Heart right ventricle (tissue), 16 donors: ENCODE measurements at regions not wholly inside any gene's neighbourhood (a gene's known extent, or its start where the extent isn't known, plus 50 kb on each side); places are given as distances from the start of the nearest gene placed in this dataset.

ENCODE experiments used
- ATAC-seq, 8 donors: fragments of 200-7000 bp; cut with Tn5 transposase; one replicate each; pipeline ENCODE4 v1.9.1; 2020; ENCODE audit warnings: mild to moderate bottlenecking in 8 of 8, moderate library complexity in 8 of 8, moderate number of reproducible peaks in 1 of 8
- DNase-seq, 2 donors: peaks; one replicate each; pipeline ENCODE4 v3.0.0-alpha.2; 2020
- H3K27ac ChIP-seq, 10 donors: fragments of 200-600 bp; sonication (generic) in 2 of 10; one replicate each; pipeline versions ENCODE4 v1.5.0 to v1.8.0; 2020 to 2022; ENCODE audit warnings: mild to moderate bottlenecking in 3 of 10
- H3K27me3 ChIP-seq, 7 donors: fragments of 200-600 bp; one replicate each; pipeline ENCODE4 v1.8.0; 2021 to 2022; ENCODE audit warnings: mild to moderate bottlenecking in 2 of 7
- H3K36me3 ChIP-seq, 9 donors: fragments of 200-600 bp; sonication (generic) in 1 of 9; one replicate each; pipeline versions ENCODE4 v1.5.0 to v1.8.0; 2020 to 2022; ENCODE audit warnings: mild to moderate bottlenecking in 2 of 9
- H3K4me1 ChIP-seq, 9 donors: fragments of 200-600 bp; sonication (generic) in 1 of 9; one replicate each; pipeline versions ENCODE4 v1.5.0 to v1.8.0; 2020 to 2022; ENCODE audit warnings: mild to moderate bottlenecking in 4 of 9
- H3K4me3 ChIP-seq, 10 donors: fragments of 200-600 bp; sonication (generic) in 2 of 10; one replicate each; pipeline versions ENCODE4 v1.5.0 to v1.8.0; 2020 to 2022; ENCODE audit warnings: mild to moderate bottlenecking in 7 of 10, moderate library complexity in 2 of 10
- H3K9me3 ChIP-seq, 11 donors: fragments of 200-600 bp in 10 of 11; sonication (generic) in 2 of 11; one replicate each; pipeline versions ENCODE4 v1.5.0 to v1.8.0; 2013 to 2022; ENCODE audit warnings: mild to moderate bottlenecking in 2 of 11, control low read depth in 1 of 11, moderate library complexity in 1 of 11
- WGBS, 2 donors: extraction: QIAGEN DNeasy Blood & Tissue Kit; methylation state at CpG; one replicate each; pipeline ENCODE4 v1.1.7; 2013; ENCODE audit warnings: inconsistent platforms in 1 of 2; 5-methylcytosine and 5-hydroxymethylcytosine counted together
- intact Hi-C, 10 donors: fragments of 100-400 bp; cut with DNase I; formaldehyde crosslinking; loops; one replicate each; pipeline versions ENCODE4 v1.11.1 to v1.14.2; 2022
- TF ChIP-seq, protein P1 (sequence below), 9 donors: fragments of 200-600 bp; sonication (generic) in 2 of 9; IDR thresholded peaks; one replicate each; pipeline versions ENCODE4 v1.5.0 to v1.8.0; 2021 to 2022; ENCODE audit warnings: antibody characterized with exemption in 9 of 9, mild to moderate bottlenecking in 5 of 9, moderate library complexity in 1 of 9
- donor health status: Arrhythmogenic right ventricular cardiomyopathy.
- donor health status: ischemic (EF 13 %, LVEDD 7.1; RV severe dilation, severe dysfunction).
- donor health status: healthy with polysubstance abuse.
- donor health status: DM: no; HTN: yes; CAD: no.
- donor health status: DM: no; HTN: no; CAD: no.
- donor health status: ischemic (EF 25% LVEDD 6.9; RV normal size, moderate dysfunction).
- donor health status: ischemic (EF 25% LVEDD 5.7; RV mildly dilated, moderate dysfunction).
- donor health status: healthy.
- donor health status: DM: yes; HTN: yes; CAD: no.
- donor health status: Ischemic cardiomyopathy.
- donor health status: ischemic (EF 35%, LVEDD 5.7; RV mildly dilated, moderate dysfunction).
- donor health status: nonischemic (EF 11% LVEDD 7.7; RV severe dilation, severe dysfunction).
- donor health status: DM: yes; HTN: yes; CAD: no.
- donor health status: PGD.
- donor health status: ischemic (EF 29% LVEDD 5.4; RV normal size, mild dysfunction).
- donor health status: nonischemic (EF 23%, LVEDD 6.1; RV moderate dilation, normal function).

DNA sequence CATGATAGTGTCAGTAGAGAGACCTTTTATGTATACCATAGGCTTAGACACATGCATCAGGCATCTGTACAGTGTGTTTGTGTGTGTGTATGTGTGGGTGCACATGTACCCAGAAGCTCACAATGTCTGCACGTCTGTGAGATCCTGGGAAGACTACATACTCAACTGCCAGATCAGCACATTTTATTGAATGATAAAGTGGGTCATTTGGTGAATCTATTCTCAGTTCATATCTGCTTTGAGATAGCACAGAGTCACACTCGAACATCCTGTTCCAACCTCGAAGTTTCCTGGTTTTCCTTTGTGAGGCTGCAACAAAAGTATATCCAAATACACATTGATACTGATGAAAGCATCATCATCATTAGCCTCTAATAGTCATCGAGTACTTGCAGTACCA lies 63.6 kb downstream of the MAF start:
- no peak for DNase-seq
- no peak for ATAC-seq
- no peak overlapping the region for H3K27ac ChIP-seq
- no peaks in the 10 kb centered on the region for H3K9me3 ChIP-seq
- H3K4me3 ChIP-seq: no peak overlapping the region
- intact Hi-C loops: no loop called here
- 39 to 42% methylated on average over 4 of the region's 4 CpGs for WGBS, 2 donors
- H3K27me3 ChIP-seq: no peaks in the 10 kb centered on the region
- peaks cover 0 to 26% (median 5%) of the 10 kb centered on the region in 9 donors for H3K4me1 ChIP-seq
- TF ChIP-seq, protein P1, sequence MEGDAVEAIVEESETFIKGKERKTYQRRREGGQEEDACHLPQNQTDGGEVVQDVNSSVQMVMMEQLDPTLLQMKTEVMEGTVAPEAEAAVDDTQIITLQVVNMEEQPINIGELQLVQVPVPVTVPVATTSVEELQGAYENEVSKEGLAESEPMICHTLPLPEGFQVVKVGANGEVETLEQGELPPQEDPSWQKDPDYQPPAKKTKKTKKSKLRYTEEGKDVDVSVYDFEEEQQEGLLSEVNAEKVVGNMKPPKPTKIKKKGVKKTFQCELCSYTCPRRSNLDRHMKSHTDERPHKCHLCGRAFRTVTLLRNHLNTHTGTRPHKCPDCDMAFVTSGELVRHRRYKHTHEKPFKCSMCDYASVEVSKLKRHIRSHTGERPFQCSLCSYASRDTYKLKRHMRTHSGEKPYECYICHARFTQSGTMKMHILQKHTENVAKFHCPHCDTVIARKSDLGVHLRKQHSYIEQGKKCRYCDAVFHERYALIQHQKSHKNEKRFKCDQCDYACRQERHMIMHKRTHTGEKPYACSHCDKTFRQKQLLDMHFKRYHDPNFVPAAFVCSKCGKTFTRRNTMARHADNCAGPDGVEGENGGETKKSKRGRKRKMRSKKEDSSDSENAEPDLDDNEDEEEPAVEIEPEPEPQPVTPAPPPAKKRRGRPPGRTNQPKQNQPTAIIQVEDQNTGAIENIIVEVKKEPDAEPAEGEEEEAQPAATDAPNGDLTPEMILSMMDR (IDR thresholded peaks at IDR 0.05): no peak
- no peaks in the 10 kb centered on the region for H3K36me3 ChIP-seq

DNA sequence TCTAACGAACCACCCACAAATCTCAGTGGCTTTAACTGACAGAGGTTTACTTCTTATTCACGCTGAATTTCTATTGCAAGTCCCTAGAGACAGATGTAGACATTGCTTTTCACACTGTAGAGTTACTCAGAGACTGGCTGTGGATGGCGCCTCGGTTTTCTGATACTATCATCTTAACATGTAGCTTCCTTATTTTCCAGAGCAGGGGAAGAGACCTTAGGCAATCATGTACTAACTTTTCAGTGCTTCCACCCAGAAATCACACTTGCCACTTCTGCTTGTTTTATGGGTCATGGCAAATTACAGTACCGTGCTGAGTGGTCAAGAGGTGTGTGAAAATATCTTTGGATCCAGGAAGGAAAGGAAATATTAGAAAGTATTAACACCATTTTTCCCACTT lies 65.4 kb downstream of the MAF start:
- no peaks in the 10 kb centered on the region for H3K36me3 ChIP-seq
- peaks cover 0 to 24% (median 0%) of the 10 kb centered on the region in 9 donors for H3K4me1 ChIP-seq
- no peaks in the 10 kb centered on the region for H3K9me3 ChIP-seq
- H3K27me3 ChIP-seq: no peaks in the 10 kb centered on the region
- peak overlapping the region in 1 of 10 donors; percentile 11 for H3K27ac ChIP-seq
- TF ChIP-seq, protein P1 (IDR thresholded peaks at IDR 0.05): no peak
- intact Hi-C loops: no loop called here
- 65 to 79% methylated on average over 5 of the region's 5 CpGs for WGBS, 2 donors
- no peak overlapping the region for H3K4me3 ChIP-seq
- DNase-seq (no peak), ATAC-seq (peak in 4 of 8 donors; percentile 29 to 53 (median 38))

DNA sequence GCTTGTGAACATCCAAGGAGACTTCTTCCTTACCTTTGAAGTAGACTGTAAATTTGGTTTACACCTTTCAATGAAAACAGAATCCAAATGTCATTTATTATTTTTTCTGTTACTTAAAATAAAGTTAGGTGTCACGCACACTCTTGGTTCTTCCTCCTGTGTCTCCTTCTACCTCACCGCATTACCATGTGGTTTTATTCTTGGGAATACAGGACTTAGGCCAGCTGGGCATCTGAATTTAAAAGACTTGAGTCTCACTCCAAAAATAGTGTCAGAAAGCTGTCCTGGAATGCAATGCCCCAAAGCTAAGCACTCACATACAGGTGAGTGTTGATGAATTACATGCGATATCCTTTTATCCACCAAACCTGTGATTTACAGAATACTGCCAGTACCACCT lies 66.4 kb downstream of the MAF start:
- Histone ChIP-seq H3K27me3 (no peaks in the 10 kb centered on the region), H3K4me3 (no peak overlapping the region), H3K27ac (no peak overlapping the region), H3K36me3 (no peaks in the 10 kb centered on the region), H3K9me3 (no peaks in the 10 kb centered on the region), H3K4me1 (peaks cover 0 to 24% (median 0%) of the 10 kb centered on the region in 9 donors)
- ATAC-seq: no peak
- intact Hi-C loops: no loop called here
- no peak for DNase-seq
- TF ChIP-seq, protein P1 (IDR thresholded peaks at IDR 0.05): no peak
- WGBS, 2 donors: 96 to 97% methylated on average over 3 of the region's 3 CpGs

DNA sequence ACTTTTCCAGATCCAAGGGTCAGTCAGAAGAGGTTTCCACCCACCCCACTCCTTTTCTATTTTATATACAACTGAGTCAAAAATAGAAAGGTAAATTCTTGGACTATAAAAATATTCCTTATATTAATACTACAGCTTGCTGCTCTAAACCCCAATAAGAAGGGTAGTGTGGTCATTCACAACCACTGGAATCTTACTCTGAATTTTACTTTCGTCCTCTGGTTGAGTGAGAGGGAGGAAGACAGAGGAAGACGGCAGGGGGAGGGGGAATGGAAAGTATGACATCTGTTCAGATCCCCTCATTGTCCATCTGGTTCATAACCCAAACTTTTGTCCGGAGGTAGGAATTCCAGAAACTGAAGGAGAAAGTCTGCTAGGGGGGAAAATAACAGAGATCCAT lies 67.2 kb downstream of the MAF start:
- no peak overlapping the region for H3K4me3 ChIP-seq
- intact Hi-C loops: no loop called here
- ATAC-seq: no peak

More for the DNA sequence above, 67.2 kb downstream of the MAF start:
- Histone ChIP-seq H3K9me3 (no peaks in the 10 kb centered on the region), H3K4me1 (peaks cover 0 to 31% (median 0%) of the 10 kb centered on the region in 9 donors), H3K27me3 (no peaks in the 10 kb centered on the region), H3K36me3 (no peaks in the 10 kb centered on the region), H3K27ac (peak overlapping the region in 1 of 10 donors; percentile 31)
- DNase-seq: no peak
- TF ChIP-seq, protein P1 (IDR thresholded peaks at IDR 0.05): no peak
- WGBS, 2 donors: 65 to 71% methylated on average over 3 of the region's 3 CpGs
